ENCODE measurements at regions not wholly inside any gene's neighbourhood (a gene's known extent, or its start where the extent isn't known, plus 50 kb on each side); places are given as distances from the start of the nearest gene placed in this dataset.
A peak's percentile ranks its signal among the peaks of the same experiment; 100 is the strongest.
"Not testable (repeated sequence)": the region's sequence is repeated elsewhere in the genome, so short reads cannot be mapped to it uniquely, and the experiment has no call there.

GRCh38 chr2:87486413-87486812, 261.5 kb upstream of the PLGLB2 start:
- DNase-seq (ENCODE audit: low spot score) = not testable (repeated sequence)

DNA sequence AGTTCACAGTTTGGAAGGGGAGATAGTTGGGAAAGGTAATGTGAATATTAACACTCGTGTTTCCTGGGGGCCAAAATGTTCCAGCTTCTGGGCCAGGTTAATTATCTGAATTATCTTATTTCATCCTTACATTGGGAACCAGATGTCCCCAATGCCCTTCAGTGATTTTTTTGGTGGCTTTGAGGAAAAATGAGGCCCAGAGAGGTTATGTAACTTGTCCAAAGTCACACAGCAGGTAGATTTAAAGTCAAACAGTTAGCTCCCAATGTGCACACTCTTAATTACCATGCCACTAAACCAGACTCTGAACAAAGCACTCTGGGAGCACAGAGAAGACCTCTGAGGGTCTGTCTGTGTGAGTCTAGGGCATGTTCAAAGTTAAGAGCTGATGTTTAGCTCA, 259.9 kb upstream of the PLGLB2 start:
- DNase-seq (ENCODE audit: low spot score) = not testable (repeated sequence)

DNA sequence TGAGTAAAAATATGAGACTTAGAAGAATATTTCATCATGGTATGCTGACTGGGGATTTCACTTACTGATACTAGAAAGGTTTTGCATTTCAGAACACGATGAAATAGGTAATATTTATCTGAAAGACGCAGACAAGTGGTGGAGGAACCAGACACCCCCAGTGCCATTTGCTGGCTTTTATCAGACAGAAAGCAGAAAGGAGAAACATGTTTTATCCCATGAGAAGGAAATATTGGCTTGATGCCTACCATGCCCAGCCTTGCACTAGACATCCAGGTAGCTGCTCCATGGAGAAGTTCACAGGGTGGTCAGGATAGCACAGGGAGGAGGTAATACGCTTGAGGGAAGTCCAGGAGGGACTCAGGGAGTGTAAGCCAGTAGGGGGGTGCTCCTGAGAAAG, 258.9 kb upstream of the PLGLB2 start:
- DNase-seq (ENCODE audit: low spot score) = peak; percentile 39

GRCh38 chr2:87494846-87495245, 253.0 kb upstream of the PLGLB2 start:
- DNase-seq (ENCODE audit: low spot score) = not testable (repeated sequence)

- not testable (repeated sequence) for DNase-seq (ENCODE audit: low spot score)
Observed at GRCh38 chr2:87495455-87495854, 252.4 kb upstream of the PLGLB2 start.

GRCh38 chr2:87496036-87497006, 251.6 kb upstream of the PLGLB2 start:
- peak; percentile 39 for DNase-seq (ENCODE audit: low spot score)

DNA sequence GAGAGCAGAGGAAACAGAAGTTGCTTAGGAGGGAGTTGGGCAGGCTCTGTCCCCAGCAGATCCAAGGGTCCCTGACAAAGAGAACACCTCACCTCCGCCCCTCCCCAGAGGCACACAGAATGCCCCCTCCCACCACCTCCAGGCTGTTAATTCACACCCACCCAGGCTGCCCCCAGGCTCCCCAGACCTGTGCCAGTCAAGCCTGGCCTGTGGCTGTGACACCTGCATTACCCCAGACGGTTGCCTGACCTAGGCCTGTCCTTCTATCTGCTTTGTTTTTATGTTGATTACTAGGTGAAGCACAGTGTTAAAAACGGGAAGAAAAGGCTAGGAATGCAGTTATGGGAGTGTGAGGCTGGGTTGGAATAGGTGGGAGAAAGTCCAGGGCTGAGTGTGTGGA, 250.8 kb upstream of the PLGLB2 start:
- not testable (repeated sequence) for DNase-seq (ENCODE audit: low spot score)

GRCh38 chr2:87497700-87498099, 250.2 kb upstream of the PLGLB2 start:
- peak; percentile 33 for DNase-seq (ENCODE audit: low spot score)

DNA sequence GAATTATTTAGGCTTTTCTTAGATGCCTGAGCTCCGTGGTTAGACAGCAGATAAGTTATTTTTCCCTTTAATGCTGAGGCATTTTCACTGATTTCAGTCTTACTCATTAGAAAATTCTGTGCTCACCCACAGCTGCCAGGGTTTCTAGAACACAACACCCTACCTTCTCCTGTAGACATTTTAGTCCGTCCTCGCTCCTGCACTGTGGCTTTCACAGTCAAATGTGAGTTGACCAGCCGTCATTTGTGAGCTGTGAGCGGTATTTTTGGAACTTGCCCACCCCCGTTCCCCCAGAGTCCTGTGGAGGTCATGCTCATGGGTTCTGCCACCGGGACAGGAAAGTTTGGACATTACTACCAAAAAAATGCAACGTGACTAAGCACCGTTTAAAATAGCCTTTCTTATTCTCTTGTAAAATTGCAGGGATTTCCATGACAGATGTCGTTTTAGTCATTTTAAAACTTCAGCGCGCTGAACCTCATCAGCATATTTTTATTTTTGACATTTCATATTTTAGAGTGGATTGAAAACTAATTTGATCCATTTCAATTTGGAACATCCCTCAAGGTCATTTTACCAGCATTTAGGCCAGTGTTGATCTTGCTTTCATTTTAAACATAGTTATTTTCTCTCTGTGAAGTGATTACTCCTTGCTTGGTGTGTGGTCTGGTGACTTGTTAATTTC, 249.6 kb upstream of the PLGLB2 start:
- not testable (repeated sequence) for DNase-seq (ENCODE audit: low spot score)

GRCh38 chr2:87498854-87499238, 249.0 kb upstream of the PLGLB2 start:
- not testable (repeated sequence) for DNase-seq (ENCODE audit: low spot score)

DNA sequence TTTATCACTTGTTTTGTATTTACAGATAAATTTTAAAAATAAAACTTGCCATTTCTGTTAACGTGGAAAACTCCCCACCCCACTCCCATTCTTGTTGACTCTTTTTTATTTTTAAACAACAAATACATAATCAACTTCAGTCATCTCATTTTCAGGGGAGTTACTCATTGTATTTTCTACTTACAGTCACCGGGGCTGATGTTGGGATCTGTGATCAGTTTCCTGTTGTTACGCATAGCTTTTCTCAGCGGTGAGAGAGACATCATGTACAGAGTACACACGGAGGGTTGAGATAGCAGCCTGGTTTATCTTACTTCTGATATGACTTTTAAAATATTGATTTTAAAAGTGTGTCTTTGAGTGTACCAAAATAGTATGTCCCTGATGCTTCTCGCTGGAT, 248.0 kb upstream of the PLGLB2 start:
- not testable (repeated sequence) for DNase-seq (ENCODE audit: low spot score)

DNA sequence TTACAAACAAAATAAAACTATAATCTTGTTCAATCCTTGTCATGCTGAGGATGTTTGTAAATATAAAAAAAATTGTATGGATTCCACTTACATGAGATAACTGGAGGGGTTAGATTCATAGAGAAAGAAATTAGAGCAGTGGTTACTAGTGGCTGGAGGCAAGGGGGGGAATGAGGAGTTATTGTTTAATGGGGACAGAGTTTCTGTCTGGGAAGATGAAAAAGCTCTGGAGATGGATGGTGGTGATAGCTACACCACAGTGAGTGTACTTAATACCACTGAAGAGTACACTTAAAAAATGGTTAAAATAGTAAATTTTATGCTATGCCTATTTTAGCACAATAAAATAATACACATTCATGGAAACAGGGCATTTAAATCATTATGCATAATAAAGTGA, 247.5 kb upstream of the PLGLB2 start:
- not testable (repeated sequence) for DNase-seq (ENCODE audit: low spot score)

DNA sequence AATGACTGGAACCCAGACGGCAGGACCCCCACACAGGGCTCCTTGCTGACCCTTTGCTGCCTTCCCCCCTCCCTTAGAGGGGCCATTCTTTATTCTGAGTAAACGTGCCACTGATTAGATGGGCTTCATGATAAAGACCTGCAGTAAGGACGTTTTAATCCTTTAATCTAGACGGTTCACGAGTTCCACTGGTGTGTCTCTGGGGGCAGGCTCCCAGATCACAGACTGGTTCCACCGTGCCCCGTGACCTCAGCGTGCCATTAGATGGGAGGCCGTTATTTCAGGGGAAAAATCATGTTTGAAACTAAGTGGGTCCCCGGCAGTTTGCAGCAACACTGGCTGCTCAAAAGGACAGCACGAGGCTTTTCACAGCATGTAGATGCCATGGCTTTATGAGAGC, 246.9 kb upstream of the PLGLB2 start:
- DNase-seq (ENCODE audit: low spot score) = not testable (repeated sequence)

DNA sequence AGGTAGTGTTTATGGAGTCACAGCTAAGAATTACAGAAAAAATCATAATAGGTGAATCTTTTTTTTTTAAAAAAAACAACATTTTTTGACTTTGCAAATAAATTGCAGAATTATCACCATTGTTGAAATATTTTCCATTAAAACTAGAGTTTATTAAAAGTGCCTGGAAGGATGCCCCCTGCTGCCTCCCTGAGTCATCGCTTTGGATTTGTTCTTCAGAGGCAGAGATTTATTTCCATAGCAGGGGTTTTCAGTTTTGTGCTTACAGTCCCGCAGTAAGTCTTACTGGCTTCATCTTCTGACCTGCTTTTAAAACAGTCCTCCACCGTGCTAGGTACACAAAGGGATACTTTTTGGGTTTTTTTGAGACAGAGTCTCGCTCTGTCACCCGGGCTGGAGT, 244.9 kb upstream of the PLGLB2 start:
- DNase-seq (ENCODE audit: low spot score) = not testable (repeated sequence)

GRCh38 chr2:87505239-87505638, 242.6 kb upstream of the PLGLB2 start:
- DNase-seq (ENCODE audit: low spot score) = not testable (repeated sequence)

- DNase-seq (ENCODE audit: low spot score) = not testable (repeated sequence)
Observed at GRCh38 chr2:87505909-87506308, 242.0 kb upstream of the PLGLB2 start.

DNA sequence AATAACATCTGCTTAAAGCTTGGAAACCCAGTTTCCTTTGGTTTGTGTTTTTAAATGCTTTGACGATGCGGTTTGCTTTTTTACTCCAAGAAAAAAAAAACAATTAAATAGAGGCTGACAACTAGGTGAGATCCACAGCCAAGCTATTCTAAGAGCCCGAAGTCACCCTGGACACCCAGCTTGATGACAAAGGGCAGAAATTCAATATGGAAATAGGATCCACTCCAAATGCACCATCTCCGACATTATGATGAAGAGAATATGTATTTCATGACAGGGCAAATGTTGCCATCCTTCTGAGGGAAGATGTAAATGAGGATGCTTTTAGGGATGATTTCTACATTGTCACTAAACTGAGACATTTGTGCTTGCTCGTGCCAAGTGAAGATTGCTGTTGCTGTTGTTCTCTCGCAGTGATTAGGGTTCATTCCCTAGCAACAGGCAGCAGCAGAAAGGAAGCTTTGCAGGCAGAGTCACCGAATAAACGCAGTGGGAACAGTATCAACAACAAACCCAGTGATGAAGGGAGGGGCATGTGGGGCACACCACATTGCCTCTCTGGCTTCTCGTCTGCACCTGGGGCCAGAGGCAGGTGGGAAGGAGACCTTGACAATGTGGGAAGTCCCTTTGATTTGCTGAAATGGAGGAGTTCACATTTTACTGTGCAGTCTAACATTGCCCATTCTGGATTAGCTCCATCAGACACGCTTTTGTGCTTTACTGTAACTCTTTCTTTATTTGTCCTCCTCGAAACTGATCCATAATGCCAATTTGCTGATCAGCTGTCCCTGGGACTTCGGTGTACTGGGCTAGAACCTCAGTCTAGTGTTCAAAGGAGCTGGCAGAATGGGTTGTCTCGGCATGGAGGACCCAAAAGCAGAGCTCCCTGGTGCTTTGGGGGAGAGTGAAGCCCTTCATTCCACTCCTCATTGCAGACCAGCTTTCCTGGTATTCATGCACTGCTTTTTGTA, 240.2 kb upstream of the PLGLB2 start:
- not testable (repeated sequence) for DNase-seq (ENCODE audit: low spot score)

- not testable (repeated sequence) for DNase-seq (ENCODE audit: low spot score)
Observed at GRCh38 chr2:87511195-87511778, 236.6 kb upstream of the PLGLB2 start.

DNA sequence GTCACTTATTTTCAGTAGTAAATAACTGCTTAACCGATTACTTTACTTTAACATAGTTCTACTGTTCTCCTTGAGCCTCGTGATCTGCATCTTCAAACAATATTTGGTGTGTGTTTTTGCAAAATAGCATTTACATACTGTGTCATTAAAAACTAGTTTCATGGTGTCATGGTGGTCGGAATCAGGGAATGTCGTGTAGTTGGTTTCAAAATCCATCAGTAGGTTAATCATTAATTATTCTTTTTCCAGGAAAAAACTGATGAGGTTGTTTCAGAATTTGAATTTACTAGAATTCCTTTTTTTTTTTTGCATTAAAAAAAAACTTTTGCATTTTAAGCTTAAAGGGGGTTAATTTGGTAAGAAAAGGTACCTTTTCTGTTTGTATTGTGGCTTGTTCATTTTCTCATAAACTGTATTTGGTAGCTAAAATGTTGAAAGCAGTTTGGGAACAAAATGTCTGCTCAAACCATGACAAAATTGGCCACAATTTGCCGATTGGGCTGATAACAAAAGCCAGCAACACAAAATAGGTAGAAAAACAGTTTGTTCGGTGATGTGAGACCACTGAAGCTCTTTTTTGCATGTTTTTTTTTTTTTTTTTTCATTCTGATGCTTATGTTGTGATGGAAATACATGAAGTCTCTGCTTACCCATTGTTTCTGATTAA, 234.9 kb upstream of the PLGLB2 start:
- DNase-seq (ENCODE audit: low spot score) = peak; percentile 16

DNA sequence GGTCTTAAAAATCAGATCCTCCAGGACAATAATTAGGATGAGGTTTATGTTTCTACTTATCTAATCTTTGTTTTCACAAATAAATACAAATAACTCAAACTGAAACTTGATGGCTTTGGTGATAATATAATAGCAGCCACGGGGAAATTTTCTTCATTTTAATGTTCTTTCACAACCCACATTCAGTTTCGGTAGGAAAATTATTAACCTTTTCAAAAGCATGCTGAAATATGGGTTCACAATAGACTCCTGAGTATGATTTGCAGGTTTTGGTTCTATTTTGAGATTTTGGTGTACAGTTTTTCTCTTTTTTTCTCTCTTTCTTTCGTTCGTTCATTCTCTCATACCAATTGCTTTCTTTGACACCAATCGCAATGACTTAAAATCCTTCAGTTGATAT, 233.9 kb upstream of the PLGLB2 start:
- not testable (repeated sequence) for DNase-seq (ENCODE audit: low spot score)

DNA sequence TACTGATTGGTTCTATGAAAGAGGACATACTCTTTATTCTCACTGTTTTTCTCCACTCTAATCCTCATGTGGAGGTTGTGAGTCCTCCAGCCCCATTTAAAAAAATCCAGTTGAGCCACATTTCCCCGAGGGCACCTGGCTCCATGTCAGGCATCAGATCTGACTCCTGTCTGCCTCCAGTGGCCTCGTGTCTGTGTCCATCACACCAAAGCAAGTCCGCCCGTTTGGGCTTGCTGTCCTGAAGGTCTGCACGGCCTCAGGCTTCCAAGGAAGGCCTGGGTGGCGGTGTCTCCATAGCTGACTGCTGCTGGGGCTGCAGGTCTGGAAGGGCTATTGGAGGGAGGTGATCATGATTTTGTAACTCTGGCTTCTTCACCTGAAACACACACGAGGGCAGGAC, 233.4 kb upstream of the PLGLB2 start:
- not testable (repeated sequence) for DNase-seq (ENCODE audit: low spot score)
